ENCODE measurements at regions not wholly inside any gene's neighbourhood (a gene's known extent, or its start where the extent isn't known, plus 50 kb on each side); places are given as distances from the start of the nearest gene placed in this dataset.
"Not testable (repeated sequence)": the region's sequence is repeated elsewhere in the genome, so short reads cannot be mapped to it uniquely, and the experiment has no call there.

- no peak overlapping the region for H3K4me3 ChIP-seq (ENCODE audit: low read depth, low read length)
- TF ChIP-seq CTCF (IDR thresholded peaks at IDR 0.05; ENCODE audit: insufficient read depth, low read depth, low read length) = no peak
- no peak for DNase-seq (ENCODE audit: low read depth)
Measured at GRCh38 chr10:59448616-59449015, 86.3 kb upstream of the FAM13C start.

GRCh38 chr10:59435707-59436106 is 73.4 kb upstream of the FAM13C start:
- H3K4me3 ChIP-seq (ENCODE audit: low read depth, low read length) = no peak overlapping the region
- TF ChIP-seq CTCF (IDR thresholded peaks at IDR 0.05; ENCODE audit: insufficient read depth, low read depth, low read length) = no peak
- DNase-seq (ENCODE audit: low read depth) = no peak

GRCh38 chr10:59434463-59435321 is 72.3 kb upstream of the FAM13C start:
- no peak for TF ChIP-seq CTCF (IDR thresholded peaks at IDR 0.05; ENCODE audit: insufficient read depth, low read depth, low read length)
- H3K4me3 ChIP-seq (ENCODE audit: low read depth, low read length) = no peak overlapping the region
- DNase-seq (ENCODE audit: low read depth) = peak; percentile 1

GRCh38 chr10:59433720-59434428 is 71.5 kb upstream of the FAM13C start:
- no peak for DNase-seq (ENCODE audit: low read depth)
- no peak for TF ChIP-seq CTCF (IDR thresholded peaks at IDR 0.05; ENCODE audit: insufficient read depth, low read depth, low read length)
- no peak overlapping the region for H3K4me3 ChIP-seq (ENCODE audit: low read depth, low read length)

- TF ChIP-seq CTCF (IDR thresholded peaks at IDR 0.05; ENCODE audit: insufficient read depth, low read depth, low read length) = no peak
- no peak overlapping the region for H3K4me3 ChIP-seq (ENCODE audit: low read depth, low read length)
- no peak for DNase-seq (ENCODE audit: low read depth)
Measured at GRCh38 chr10:59432207-59432900, 70.0 kb upstream of the FAM13C start.

- H3K4me3 ChIP-seq (ENCODE audit: low read depth, low read length); DNase-seq (ENCODE audit: low read depth): not testable (repeated sequence)
Measured at GRCh38 chr10:59413795-59414194, 51.4 kb upstream of the FAM13C start.

Data from fibroblast of villous mesenchyme (primary cell).